ENCODE measurements at regions not wholly inside any gene's neighbourhood (a gene's known extent, or its start where the extent isn't known, plus 50 kb on each side); places are given as distances from the start of the nearest gene placed in this dataset.

- no peak for DNase-seq
- in situ Hi-C loops (cut with MboI; ENCODE audit: low sequenced_read_pairs) = no loop called here
Measured at GRCh38 chr1:83110156-83110555, 888.8 kb downstream of the TTLL7 start.

More at GRCh38 chr1:83110156-83110555, 888.8 kb downstream of the TTLL7 start:
- Histone ChIP-seq H3K79me1 (ENCODE audit: low read depth in 1 of 2, low read length in 2 of 2) (no peaks in the 10 kb centered on the region), H3K23ac (ENCODE audit: low read depth, low read length) (no peak overlapping the region), H3K18ac (ENCODE audit: low read depth, low read length) (no peak overlapping the region), H4K20me1 (ENCODE audit: insufficient read depth, low read length) (no peaks in the 10 kb centered on the region), H3K4me3 (ENCODE audit: insufficient read depth, low read depth, low read length) (no peak overlapping the region), H2BK15ac (ENCODE audit: low read depth, low read length) (no peak overlapping the region), H2BK120ac (ENCODE audit: low read depth, low read length) (no peak overlapping the region), H3K36me3 (ENCODE audit: control insufficient read depth, insufficient read depth, low read length) (no peaks in the 10 kb centered on the region), H4K91ac (ENCODE audit: insufficient read depth, low read depth, low read length) (no peak overlapping the region), H2AFZ (replicated peaks; ENCODE audit: low read length, poor library complexity) (no peak overlapping the region), H3K56ac (ENCODE audit: extremely low read depth, insufficient read depth, low read length) (no peak overlapping the region), H4K8ac (ENCODE audit: low read depth in 2 of 2, low read length in 2 of 2) (no peak overlapping the region), H2BK20ac (ENCODE audit: low read depth, low read length) (no peak overlapping the region), H3K9ac (ENCODE audit: low read depth, low read length) (no peak overlapping the region), H3K27ac (ENCODE audit: insufficient read depth, low read length) (no peak overlapping the region), H3K14ac (replicated peaks; ENCODE audit: low read depth, low read length) (no peak overlapping the region), H3K4me1 (ENCODE audit: control insufficient read depth, insufficient read depth, low read length) (no peaks in the 10 kb centered on the region), H3K4ac (ENCODE audit: low read depth, low read length) (no peak overlapping the region), H3K9me1 (ENCODE audit: insufficient read depth, low read length) (no peaks in the 10 kb centered on the region), H3K4me2 (ENCODE audit: low read depth, low read length) (no peak overlapping the region), H2AK5ac (ENCODE audit: low read depth, low read length) (no peak overlapping the region), H3K27me3 (ENCODE audit: control insufficient read depth, insufficient read depth, low read length) (no peaks in the 10 kb centered on the region), H2AK9ac (replicated peaks; ENCODE audit: low read depth, low read length, poor library complexity) (no peak overlapping the region), H3K9me3 (ENCODE audit: control insufficient read depth, insufficient read depth, low read length) (no peaks in the 10 kb centered on the region), H2BK5ac (ENCODE audit: low read depth, low read length, poor library complexity, severe bottlenecking) (no peak overlapping the region), H4K5ac (ENCODE audit: low read depth, low read length) (no peak overlapping the region)
- TF ChIP-seq RAD21 (IDR thresholded peaks at IDR 0.05; ENCODE audit: low read length) (no peak), MXI1 (IDR thresholded peaks at IDR 0.05; ENCODE audit: borderline replicate concordance, low read depth, low read length) (no peak), RCOR1 (IDR thresholded peaks at IDR 0.05; ENCODE audit: insufficient replicate concordance, low read length) (no peak), MAZ (IDR thresholded peaks at IDR 0.05; ENCODE audit: borderline replicate concordance, low read depth, low read length) (no peak)
- WGBS, 2 experiments (ENCODE audit: extremely low coverage in 2 of 2, insufficient read length in 1 of 2) = no CpG with 5 or more reads among the region's 2 CpGs
- no peak for ATAC-seq (ENCODE audit: low read depth)
- dilution Hi-C loops (cut with HindIII; ENCODE audit: low sequenced_read_pairs, unreplicated experiment) = no loop called here
- POLR2A ChIA-PET (ENCODE audit: unreplicated experiment) = no interaction called here
- BruUV-seq (replicated peaks) = no TSS peak
- CTCF ChIA-PET = no interaction called here
- intact Hi-C loops (cut with micrococcal nuclease) = no loop called here
